Keratinocyte (primary cell): ENCODE measurements at regions not wholly inside any gene's neighbourhood (a gene's known extent, or its start where the extent isn't known, plus 50 kb on each side); places are given as distances from the start of the nearest gene placed in this dataset.

Experiments used
- DNase-seq: peaks from one replicate; pipeline ENCODE4 v3.0.0-alpha.2; 2011; ENCODE audit warnings: low read depth, missing footprints, low spot score
- FAIRE-seq: peaks from 2 replicates; lab custom pipeline; 2011; peaks lifted over from hg19 to GRCh38; lab: Jason Lieb, UNC
- H2AFZ ChIP-seq: 2 replicates; pipeline ENCODE4 v1.6.0; 2012; ENCODE audit warnings: low read length, control low read depth, inconsistent platforms; ENCODE audit not compliant: control insufficient read depth
- H3K27ac ChIP-seq: 2 replicates; pipeline ENCODE4 v1.5.1; 2011; ENCODE audit warnings: low read length; ENCODE audit not compliant: control insufficient read depth, insufficient read depth
- H3K27me3 ChIP-seq: 3 replicates; pipeline ENCODE4 v1.6.0; 2011; ENCODE audit warnings: low read length; ENCODE audit not compliant: control insufficient read depth, insufficient read depth; ENCODE audit errors: extremely low read depth
- H3K36me3 ChIP-seq, 2 experiments: 2 replicates in 1 of 2; 3 replicates in 1 of 2; pipeline ENCODE4 v1.5.1; 2011; ENCODE audit warnings: low read length in 2 of 2, mild to moderate bottlenecking in 1 of 2; ENCODE audit not compliant: control insufficient read depth in 2 of 2, insufficient read depth in 2 of 2; ENCODE audit errors: extremely low read depth in 1 of 2
- H3K4me1 ChIP-seq: 3 replicates; pipeline ENCODE4 v1.5.1; 2011; ENCODE audit warnings: low read length; ENCODE audit not compliant: control insufficient read depth, insufficient read depth; ENCODE audit errors: extremely low read depth
- H3K4me2 ChIP-seq: 3 replicates; pipeline ENCODE4 v1.6.0; 2011; ENCODE audit warnings: low read depth, low read length; ENCODE audit not compliant: control insufficient read depth, insufficient read depth; ENCODE audit errors: extremely low read depth
- H3K4me3 ChIP-seq, 3 experiments: fragments of 200-600 bp in 1 of 3; sonication (generic) in 1 of 3; 2 replicates in 2 of 3; 3 replicates in 1 of 3; pipeline ENCODE4 v1.5.1; 2011 to 2016; ENCODE audit warnings: low read length in 3 of 3, mild to moderate bottlenecking in 3 of 3, control low read depth in 2 of 3, inconsistent platforms in 1 of 3, low read depth in 1 of 3, mixed read lengths in 1 of 3, mixed run types in 1 of 3, moderate library complexity in 1 of 3; ENCODE audit not compliant: control insufficient read depth in 2 of 3, insufficient read depth in 2 of 3; ENCODE audit errors: extremely low read depth in 1 of 3
- H3K79me2 ChIP-seq: 2 replicates; pipeline ENCODE4 v1.6.0; 2012; ENCODE audit warnings: low read length; ENCODE audit not compliant: control insufficient read depth, insufficient read depth
- H3K9ac ChIP-seq: 3 replicates; pipeline ENCODE4 v1.6.0; 2011; ENCODE audit warnings: low read length; ENCODE audit not compliant: control insufficient read depth, insufficient read depth; ENCODE audit errors: extremely low read depth
- H3K9me1 ChIP-seq: 3 replicates; pipeline ENCODE4 v1.6.0; 2011; ENCODE audit warnings: low read length; ENCODE audit not compliant: control insufficient read depth, insufficient read depth; ENCODE audit errors: extremely low read depth
- H3K9me3 ChIP-seq: 2 replicates; pipeline ENCODE4 v1.5.1; 2012; ENCODE audit warnings: low read depth, low read length; ENCODE audit not compliant: control insufficient read depth
- H4K20me1 ChIP-seq: 3 replicates; pipeline ENCODE4 v1.6.0; 2011; ENCODE audit warnings: low read length; ENCODE audit not compliant: control insufficient read depth, insufficient read depth; ENCODE audit errors: extremely low read depth
- CTCF ChIP-seq, 3 experiments: IDR thresholded peaks in 1 of 3; conservative IDR thresholded peaks in 1 of 3; optimal IDR thresholded peaks in 1 of 3; 2 replicates in 2 of 3; 3 replicates in 1 of 3; pipeline versions ENCODE3 to v1.5.1; 2011; ENCODE audit warnings: low read length in 3 of 3, mild to moderate bottlenecking in 3 of 3, moderate library complexity in 2 of 3, control low read depth in 1 of 3, inconsistent platforms in 1 of 3; ENCODE audit not compliant: insufficient read depth in 2 of 3; ENCODE audit errors: extremely low read depth in 1 of 3
- EZH2 ChIP-seq: IDR thresholded peaks from one replicate; pipeline ENCODE4 v1.6.1; 2012; ENCODE audit warnings: inconsistent platforms, mild to moderate bottlenecking, low read length, moderate library complexity
- dilution Hi-C: fragments of 300-500 bp; cut with MboI; formaldehyde crosslinking; loops from one replicate; pipeline ENCODE4 v1.7.0; 2020; ENCODE audit warnings: low sequenced_read_pairs; ENCODE audit not compliant: extremely low pct_ligation_motif_present

GRCh38 chr1:105027838-105028471 lies 1278.3 kb downstream of the AMY1C start:
- no peak overlapping the region for H3K4me2 ChIP-seq
- no peaks in the 10 kb centered on the region for H3K79me2 ChIP-seq
- no peak overlapping the region for H3K9ac ChIP-seq
- dilution Hi-C loops, result no loop called here
- no peak for DNase-seq
- H3K4me1 ChIP-seq, result no peaks in the 10 kb centered on the region
- no peak overlapping the region for H3K27ac ChIP-seq
- H3K27me3 ChIP-seq, result no peaks in the 10 kb centered on the region
- H3K9me1 ChIP-seq, result no peaks in the 10 kb centered on the region
- H2AFZ ChIP-seq, result no peak overlapping the region
- no peak for TF ChIP-seq CTCF (optimal IDR thresholded peaks at IDR 0.05 in 1 of 3, IDR thresholded peaks at IDR 0.05 in 1 of 3, conservative IDR thresholded peaks at IDR 0.05 in 1 of 3; ENCODE audit: extremely low read depth in 1 of 3, insufficient read depth in 2 of 3, low read length in 3 of 3)
- no peak for TF ChIP-seq EZH2
- H4K20me1 ChIP-seq, result no peaks in the 10 kb centered on the region
- no peaks in the 10 kb centered on the region for H3K9me3 ChIP-seq
- no peak overlapping the region for H3K4me3 ChIP-seq
- H3K36me3 ChIP-seq, result no peaks in the 10 kb centered on the region
- no peak for FAIRE-seq

- DNase-seq, result no peak
Measured at GRCh38 chr1:105072446-105072845, 1322.7 kb downstream of the AMY1C start.

More at GRCh38 chr1:105072446-105072845, 1322.7 kb downstream of the AMY1C start:
- no peaks in the 10 kb centered on the region for H3K4me1 ChIP-seq
- H3K4me2 ChIP-seq, result no peak overlapping the region
- no peak overlapping the region for H3K4me3 ChIP-seq
- no peak overlapping the region for H3K27ac ChIP-seq
- H2AFZ ChIP-seq, result no peak overlapping the region
- FAIRE-seq, result no peak
- H4K20me1 ChIP-seq, result no peaks in the 10 kb centered on the region
- dilution Hi-C loops, result no loop called here
- no peak overlapping the region for H3K9ac ChIP-seq
- no peaks in the 10 kb centered on the region for H3K79me2 ChIP-seq
- TF ChIP-seq CTCF (optimal IDR thresholded peaks at IDR 0.05 in 1 of 3, IDR thresholded peaks at IDR 0.05 in 1 of 3, conservative IDR thresholded peaks at IDR 0.05 in 1 of 3; ENCODE audit: extremely low read depth in 1 of 3, insufficient read depth in 2 of 3, low read length in 3 of 3) (no peak), EZH2 (no peak)
- no peaks in the 10 kb centered on the region for H3K27me3 ChIP-seq
- no peaks in the 10 kb centered on the region for H3K36me3 ChIP-seq
- no peaks in the 10 kb centered on the region for H3K9me1 ChIP-seq
- peaks cover 1% of the 10 kb centered on the region for H3K9me3 ChIP-seq
